SK-N-SH (cell line): ENCODE measurements at regions not wholly inside any gene's neighbourhood (a gene's known extent, or its start where the extent isn't known, plus 50 kb on each side); places are given as distances from the start of the nearest gene placed in this dataset.

Experiments used
- FOSL2 ChIP-seq: IDR thresholded peaks from 2 replicates; pipeline ENCODE4 v1.4.0; 2012; ENCODE audit warnings: low read depth, mild to moderate bottlenecking, moderate library complexity, borderline replicate concordance
- GATA2 ChIP-seq: sonication (generic); formaldehyde crosslinking; IDR thresholded peaks from 2 replicates; pipeline ENCODE4 v1.5.0; 2020; ENCODE audit warnings: mild to moderate bottlenecking, missing genetic modification reagents
- POLR2AphosphoS5 ChIP-seq: IDR thresholded peaks from 2 replicates; pipeline ENCODE4 v1.6.1; 2012; ENCODE audit warnings: low read depth, low read length
- TF ChIP-seq, protein P1 (sequence below): fragments of 200-600 bp; sonication (generic); IDR thresholded peaks from 2 replicates; pipeline ENCODE4 v1.6.1; 2017; ENCODE audit warnings: antibody characterized with exemption, mild to moderate bottlenecking, moderate library complexity

DNA sequence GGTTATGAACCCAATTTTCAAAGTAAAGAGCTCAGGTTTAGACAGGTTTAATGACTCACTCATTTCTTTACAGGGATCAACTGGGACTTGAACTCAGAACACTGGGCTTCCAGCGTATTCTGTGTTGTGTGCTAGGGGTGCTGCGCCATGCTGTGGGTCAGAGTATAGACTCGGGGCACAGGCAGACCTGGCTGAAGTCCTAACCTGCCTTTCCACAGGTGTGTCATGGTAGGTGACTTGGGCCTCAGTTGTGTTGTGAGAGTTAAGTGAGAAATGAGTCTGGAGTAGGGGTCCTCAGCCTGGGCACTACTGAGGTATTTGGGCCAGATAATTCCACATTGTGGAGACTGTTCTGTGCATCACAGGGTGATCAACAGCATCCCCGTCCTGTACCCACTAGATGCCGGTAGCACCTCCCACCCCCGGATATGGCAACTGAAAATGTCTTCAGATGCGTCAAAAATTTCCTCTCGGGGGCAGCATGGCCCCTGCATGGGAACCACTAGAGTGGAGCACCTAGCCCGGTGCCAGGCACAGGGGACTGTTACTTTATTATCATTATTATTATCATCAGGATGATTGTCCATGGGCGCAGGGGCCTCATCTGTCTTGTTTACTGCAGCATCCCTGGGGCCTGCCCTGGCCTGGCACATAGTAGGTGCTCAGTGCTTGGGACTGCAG lies 575.5 kb downstream of the PTPRU start:
- TF ChIP-seq, protein P1, sequence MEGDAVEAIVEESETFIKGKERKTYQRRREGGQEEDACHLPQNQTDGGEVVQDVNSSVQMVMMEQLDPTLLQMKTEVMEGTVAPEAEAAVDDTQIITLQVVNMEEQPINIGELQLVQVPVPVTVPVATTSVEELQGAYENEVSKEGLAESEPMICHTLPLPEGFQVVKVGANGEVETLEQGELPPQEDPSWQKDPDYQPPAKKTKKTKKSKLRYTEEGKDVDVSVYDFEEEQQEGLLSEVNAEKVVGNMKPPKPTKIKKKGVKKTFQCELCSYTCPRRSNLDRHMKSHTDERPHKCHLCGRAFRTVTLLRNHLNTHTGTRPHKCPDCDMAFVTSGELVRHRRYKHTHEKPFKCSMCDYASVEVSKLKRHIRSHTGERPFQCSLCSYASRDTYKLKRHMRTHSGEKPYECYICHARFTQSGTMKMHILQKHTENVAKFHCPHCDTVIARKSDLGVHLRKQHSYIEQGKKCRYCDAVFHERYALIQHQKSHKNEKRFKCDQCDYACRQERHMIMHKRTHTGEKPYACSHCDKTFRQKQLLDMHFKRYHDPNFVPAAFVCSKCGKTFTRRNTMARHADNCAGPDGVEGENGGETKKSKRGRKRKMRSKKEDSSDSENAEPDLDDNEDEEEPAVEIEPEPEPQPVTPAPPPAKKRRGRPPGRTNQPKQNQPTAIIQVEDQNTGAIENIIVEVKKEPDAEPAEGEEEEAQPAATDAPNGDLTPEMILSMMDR, result no peak
- TF ChIP-seq GATA2 (CRISPR knock-in tag), result no peak
- no peak for TF ChIP-seq POLR2AphosphoS5
- no peak for TF ChIP-seq FOSL2
